HG02571 (cell line): ENCODE measurements at regions not wholly inside any gene's neighbourhood (a gene's known extent, or its start where the extent isn't known, plus 50 kb on each side); places are given as distances from the start of the nearest gene placed in this dataset.
"Not testable (repeated sequence)": the region's sequence is repeated elsewhere in the genome, so short reads cannot be mapped to it uniquely, and the experiment has no call there.

ENCODE experiments used
- ATAC-seq: cut with Tn5 transposase; IDR thresholded peaks from one replicate; pipeline ENCODE4 v1.9.1; 2021; ENCODE audit warnings: mild to moderate bottlenecking, moderate library complexity; ENCODE audit not compliant: unreplicated experiment

- ATAC-seq = not testable (repeated sequence)
Observed at GRCh38 chr12:43193096-43193495, 358.9 kb downstream of the ADAMTS20 start.

- not testable (repeated sequence) for ATAC-seq
Observed at GRCh38 chr12:43192442-43192841, 359.6 kb downstream of the ADAMTS20 start.

GRCh38 chr12:43180242-43180641, 371.8 kb downstream of the ADAMTS20 start:
- ATAC-seq = no peak

GRCh38 chr12:43179486-43179885, 372.5 kb downstream of the ADAMTS20 start:
- no peak for ATAC-seq

GRCh38 chr12:43177276-43177675, 374.7 kb downstream of the ADAMTS20 start:
- no peak for ATAC-seq

GRCh38 chr12:43169115-43169681, 382.8 kb downstream of the ADAMTS20 start:
- ATAC-seq = no peak

- no peak for ATAC-seq
Observed at GRCh38 chr12:43167691-43168090, 384.3 kb downstream of the ADAMTS20 start.

- no peak for ATAC-seq
Observed at GRCh38 chr12:43165351-43165750, 386.7 kb downstream of the ADAMTS20 start.

GRCh38 chr12:43162138-43162537, 389.9 kb downstream of the ADAMTS20 start:
- no peak for ATAC-seq

GRCh38 chr12:43159506-43159905, 392.5 kb downstream of the ADAMTS20 start:
- no peak for ATAC-seq

- no peak for ATAC-seq
Observed at GRCh38 chr12:43158126-43158525, 393.9 kb downstream of the ADAMTS20 start.

- no peak for ATAC-seq
Observed at GRCh38 chr12:43155376-43155775, 396.6 kb downstream of the ADAMTS20 start.

GRCh38 chr12:43154498-43155045, 397.4 kb downstream of the ADAMTS20 start:
- no peak for ATAC-seq

GRCh38 chr12:43151441-43151981, 400.5 kb downstream of the ADAMTS20 start:
- no peak for ATAC-seq

- no peak for ATAC-seq
Observed at GRCh38 chr12:43148691-43149090, 403.3 kb downstream of the ADAMTS20 start.

- no peak for ATAC-seq
Observed at GRCh38 chr12:43147878-43148277, 404.1 kb downstream of the ADAMTS20 start.

- ATAC-seq = no peak
Observed at GRCh38 chr12:43145481-43145880, 406.5 kb downstream of the ADAMTS20 start.

- no peak for ATAC-seq
Observed at GRCh38 chr12:43143278-43143677, 408.7 kb downstream of the ADAMTS20 start.

- ATAC-seq = no peak
Observed at GRCh38 chr12:43132291-43132690, 419.7 kb downstream of the ADAMTS20 start.

- no peak for ATAC-seq
Observed at GRCh38 chr12:43131301-43131700, 420.7 kb downstream of the ADAMTS20 start.

GRCh38 chr12:43127886-43128549, 424.0 kb downstream of the ADAMTS20 start:
- ATAC-seq = no peak
